B cell (primary cell): ENCODE measurements at regions not wholly inside any gene's neighbourhood (a gene's known extent, or its start where the extent isn't known, plus 50 kb on each side); places are given as distances from the start of the nearest gene placed in this dataset.

ENCODE experiments used
- ATAC-seq: fragments of 200-7000 bp; cut with Tn5 transposase; one replicate; pipeline ENCODE4 v1.10.0; 2021; ENCODE audit warnings: low read depth, mild to moderate bottlenecking, moderate number of reproducible peaks, moderate library complexity
- CTCF ChIA-PET: fragments of 350-600 bp; sonication (Branson Sonifier 250); formaldehyde crosslinking; loops from one replicate; lab custom pipeline; 2021; ENCODE audit warnings: antibody characterized with exemption, inconsistent platforms; lab: Charles Lee
- POLR2A ChIA-PET: fragments of 350-600 bp; sonication (Branson Sonifier 250); formaldehyde crosslinking; loops from one replicate; lab custom pipeline; 2021; ENCODE audit warnings: antibody characterized with exemption; lab: Charles Lee
- DNase-seq: peaks from one replicate; pipeline ENCODE4 v3.0.0; 2013
- H2AFZ ChIP-seq: 2 replicates; pipeline ENCODE4 v1.6.1; 2012; ENCODE audit warnings: mild to moderate bottlenecking, low read depth, low read length; ENCODE audit not compliant: insufficient read depth, poor library complexity, severe bottlenecking
- H3K27ac ChIP-seq, 2 donors: 1 replicate in 1 of 2; 2 replicates in 1 of 2; pipeline ENCODE4 v1.5.1; 2012 to 2013; ENCODE audit warnings: low read length in 2 of 2, mild to moderate bottlenecking in 2 of 2, moderate library complexity in 1 of 2
- H3K27me3 ChIP-seq, 4 experiments: fragments of 200-600 bp in 1 of 4; sonication (generic) in 1 of 4; replicated peaks in 1 of 4; 1 replicate in 2 of 4; 2 replicates in 2 of 4; pipeline versions ENCODE4 v1.6.1 to v1.7.0; 2013 to 2016; ENCODE audit warnings: low read length in 3 of 4, mild to moderate bottlenecking in 2 of 4, mixed read lengths in 1 of 4, moderate library complexity in 1 of 4; ENCODE audit not compliant: insufficient read depth in 4 of 4, control insufficient read depth in 3 of 4; ENCODE audit errors: control extremely low read depth in 1 of 4
- H3K36me3 ChIP-seq, 2 experiments: replicated peaks in 1 of 2; 1 replicate in 1 of 2; 2 replicates in 1 of 2; pipeline versions ENCODE4 v1.6.1 to v1.7.1; 2013; ENCODE audit warnings: low read length in 1 of 2; ENCODE audit not compliant: insufficient read depth in 2 of 2, control insufficient read depth in 1 of 2; ENCODE audit errors: control extremely low read depth in 1 of 2, extremely low read depth in 1 of 2
- H3K4me1 ChIP-seq, 2 donors: fragments of 200-600 bp in 1 of 2; sonication (generic) in 1 of 2; 1 replicate in 1 of 2; 2 replicates in 1 of 2; pipeline versions ENCODE4 v1.5.1 to v1.6.1; 2013 to 2017; ENCODE audit warnings: low read length in 2 of 2; ENCODE audit not compliant: control insufficient read depth in 2 of 2, insufficient read depth in 2 of 2
- H3K4me2 ChIP-seq: replicated peaks from 2 replicates; pipeline ENCODE3; 2012; ENCODE audit warnings: mild to moderate bottlenecking, low read depth, low read length; ENCODE audit not compliant: poor library complexity, severe bottlenecking
- H3K4me3 ChIP-seq, 5 experiments: fragments of 200-600 bp in 1 of 5; sonication (generic) in 1 of 5; 1 replicate in 3 of 5; 2 replicates in 2 of 5; pipeline versions ENCODE4 v1.5.1 to v1.7.0; 2011 to 2016; ENCODE audit warnings: low read length in 4 of 5, mild to moderate bottlenecking in 4 of 5, low read depth in 2 of 5, control low read depth in 1 of 5, moderate library complexity in 1 of 5; ENCODE audit not compliant: insufficient read depth in 1 of 5; ENCODE audit errors: control extremely low read depth in 1 of 5, extremely low read depth in 1 of 5
- H3K79me2 ChIP-seq: fragments of 200-600 bp; sonication (generic); one replicate; pipeline ENCODE4 v1.6.0; 2016; ENCODE audit warnings: low read length; ENCODE audit not compliant: control insufficient read depth, insufficient read depth
- H3K9ac ChIP-seq: fragments of 200-600 bp; sonication (generic); 2 replicates; pipeline ENCODE4 v1.6.1; 2017; ENCODE audit warnings: mild to moderate bottlenecking, low read length, moderate library complexity
- H3K9me3 ChIP-seq, 3 donors: one replicate each; pipeline versions ENCODE4 v1.6.1 to v1.7.1; 2013; ENCODE audit warnings: low read length in 2 of 3; ENCODE audit not compliant: control insufficient read depth in 2 of 3, insufficient read depth in 1 of 3; ENCODE audit errors: control extremely low read depth in 1 of 3
- H4K20me1 ChIP-seq: 2 replicates; pipeline ENCODE4 v1.6.0; 2012; ENCODE audit warnings: mild to moderate bottlenecking, low read length; ENCODE audit not compliant: insufficient read depth, control insufficient read depth, poor library complexity, severe bottlenecking
- H3K27ac Mint-ChIP-seq: one replicate; pipeline ENCODE4 v1.8.0; 2021; ENCODE audit warnings: mixed read lengths
- H3K27me3 Mint-ChIP-seq: one replicate; pipeline ENCODE4 v1.8.0; 2021; ENCODE audit warnings: mixed read lengths
- H3K4me1 Mint-ChIP-seq: one replicate; pipeline ENCODE4 v1.8.0; 2021; ENCODE audit warnings: mixed read lengths
- H3K4me3 Mint-ChIP-seq: one replicate; pipeline ENCODE4 v1.8.0; 2021; ENCODE audit warnings: mixed read lengths
- H3K9me3 Mint-ChIP-seq: one replicate; pipeline ENCODE4 v1.8.0; 2022; ENCODE audit warnings: mixed read lengths; ENCODE audit not compliant: insufficient read depth
- EZH2 ChIP-seq: IDR thresholded peaks from 2 replicates; pipeline ENCODE4 v1.6.1; 2012; ENCODE audit warnings: borderline replicate concordance, low read depth, mild to moderate bottlenecking, moderate library complexity, low read length; ENCODE audit not compliant: insufficient read depth, poor library complexity, severe bottlenecking
- WGBS: methylation state at CpG from one replicate; pipeline ENCODE4 v1.1.5; 2013; ENCODE audit warnings: missing lambda C conversion rate; ENCODE audit not compliant: insufficient coverage; 5-methylcytosine and 5-hydroxymethylcytosine counted together
- intact Hi-C: fragments of 100-400 bp; cut with micrococcal nuclease; formaldehyde crosslinking; loops from one replicate; pipeline ENCODE4 v1.10.0; 2022
- TF ChIP-seq, protein P1 (sequence below): fragments of 200-600 bp; IDR thresholded peaks from one replicate; pipeline ENCODE4 v1.8.0; 2022; ENCODE audit warnings: antibody characterized with exemption, mild to moderate bottlenecking

DNA sequence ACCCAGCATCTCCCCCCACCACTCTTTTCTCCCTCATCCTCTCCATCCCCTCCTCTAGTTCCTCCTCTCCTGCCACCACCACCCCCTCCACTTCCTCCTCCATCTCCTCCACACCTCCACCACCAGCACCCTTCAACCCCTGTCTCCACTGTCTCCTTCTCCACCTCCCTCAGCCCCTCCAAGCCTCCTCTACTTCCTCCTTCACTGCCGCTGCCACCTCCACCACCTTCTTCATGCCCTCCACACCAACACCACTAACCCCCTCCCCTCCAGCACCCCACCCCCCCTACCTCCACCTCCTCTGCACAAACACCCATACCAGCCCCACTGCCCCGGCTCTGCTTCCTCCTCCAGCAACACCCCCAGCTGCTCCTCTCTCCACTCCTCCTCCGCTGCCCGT is 88.0 kb downstream of the HES1 start:
- no peak overlapping the region for H2AFZ ChIP-seq
- intact Hi-C loops, result no loop called here
- no peak overlapping the region for H3K4me3 ChIP-seq
- ATAC-seq (no peak), DNase-seq (no peak)
- Mint-ChIP-seq H3K9me3 (no peaks in the 10 kb centered on the region), H3K27ac (no peak overlapping the region), H3K4me1 (peaks cover 13% of the 10 kb centered on the region), H3K27me3 (peaks cover 53% of the 10 kb centered on the region), H3K4me3 (no peak overlapping the region)
- no peaks in the 10 kb centered on the region for H3K36me3 ChIP-seq
- H3K9me3 ChIP-seq, result peaks cover 0 to 4% (median 0%) of the 10 kb centered on the region in 3 donors
- no peak overlapping the region for H3K27ac ChIP-seq
- no peaks in the 10 kb centered on the region for H3K79me2 ChIP-seq
- peaks cover 0 to 20% (median 8%) of the 10 kb centered on the region in 4 experiments for H3K27me3 ChIP-seq
- POLR2A ChIA-PET, result no interaction called here
- WGBS, result 17% methylated on average over 4 of the region's 4 CpGs
- H4K20me1 ChIP-seq, result no peaks in the 10 kb centered on the region
- peaks cover 6 to 9% of the 10 kb centered on the region in 2 donors for H3K4me1 ChIP-seq
- CTCF ChIA-PET, result interaction anchor here (1.6 kb wide), 1 partner anchor 92 kb away, joined by 6 read pairs; no protein-coding TSS in a partner anchor
- H3K9ac ChIP-seq, result no peak overlapping the region
- no peak overlapping the region for H3K4me2 ChIP-seq
- no peak for TF ChIP-seq EZH2
- TF ChIP-seq, protein P1, sequence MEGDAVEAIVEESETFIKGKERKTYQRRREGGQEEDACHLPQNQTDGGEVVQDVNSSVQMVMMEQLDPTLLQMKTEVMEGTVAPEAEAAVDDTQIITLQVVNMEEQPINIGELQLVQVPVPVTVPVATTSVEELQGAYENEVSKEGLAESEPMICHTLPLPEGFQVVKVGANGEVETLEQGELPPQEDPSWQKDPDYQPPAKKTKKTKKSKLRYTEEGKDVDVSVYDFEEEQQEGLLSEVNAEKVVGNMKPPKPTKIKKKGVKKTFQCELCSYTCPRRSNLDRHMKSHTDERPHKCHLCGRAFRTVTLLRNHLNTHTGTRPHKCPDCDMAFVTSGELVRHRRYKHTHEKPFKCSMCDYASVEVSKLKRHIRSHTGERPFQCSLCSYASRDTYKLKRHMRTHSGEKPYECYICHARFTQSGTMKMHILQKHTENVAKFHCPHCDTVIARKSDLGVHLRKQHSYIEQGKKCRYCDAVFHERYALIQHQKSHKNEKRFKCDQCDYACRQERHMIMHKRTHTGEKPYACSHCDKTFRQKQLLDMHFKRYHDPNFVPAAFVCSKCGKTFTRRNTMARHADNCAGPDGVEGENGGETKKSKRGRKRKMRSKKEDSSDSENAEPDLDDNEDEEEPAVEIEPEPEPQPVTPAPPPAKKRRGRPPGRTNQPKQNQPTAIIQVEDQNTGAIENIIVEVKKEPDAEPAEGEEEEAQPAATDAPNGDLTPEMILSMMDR, result no peak

DNA sequence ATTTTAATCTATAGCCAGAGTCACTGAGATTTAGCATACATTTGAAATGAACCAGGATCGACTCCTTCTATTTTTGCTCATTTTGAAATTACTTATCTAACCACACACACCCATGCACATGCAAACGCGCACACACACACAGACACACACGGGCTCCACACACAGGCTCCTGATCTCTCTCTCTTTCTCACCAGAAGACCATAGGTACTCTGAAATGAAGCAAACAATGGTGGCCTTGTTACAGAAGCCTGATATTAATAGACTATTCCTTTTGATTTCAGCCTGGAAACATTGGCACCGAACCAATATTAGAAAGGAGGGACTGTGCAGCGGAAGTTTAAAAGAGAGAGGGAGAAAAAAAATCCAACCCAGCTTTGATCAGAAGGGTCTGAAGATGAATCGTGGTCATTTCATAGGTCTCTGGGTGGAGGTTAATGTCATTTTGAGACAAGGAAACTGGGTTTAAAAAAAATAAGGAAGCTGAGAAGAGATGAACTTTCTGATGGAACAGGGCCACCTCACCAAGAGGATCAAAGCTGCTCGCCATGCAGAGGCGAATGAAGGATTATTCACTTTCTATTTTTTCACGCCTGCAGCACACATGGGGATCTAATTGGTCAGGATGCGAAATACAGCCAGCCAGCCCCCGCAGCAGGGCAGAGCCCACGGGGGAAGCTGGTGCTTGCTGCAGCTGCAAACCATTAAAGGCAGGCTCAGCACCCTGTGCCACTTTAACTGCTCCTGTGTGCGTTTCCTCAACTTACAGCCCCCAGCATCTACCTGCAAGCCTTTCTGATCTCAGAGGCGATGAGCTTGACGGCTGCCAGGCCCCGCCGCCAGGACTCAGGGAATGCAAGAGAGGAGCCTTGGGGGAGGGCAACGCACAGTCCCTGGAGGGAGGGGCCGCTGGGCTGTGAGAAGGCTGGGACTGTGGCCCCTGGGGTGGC is 88.8 kb downstream of the HES1 start:
- no peak overlapping the region for H3K27ac ChIP-seq
- no peak for ATAC-seq
- 67% methylated on average over 20 of the region's 20 CpGs for WGBS
- H4K20me1 ChIP-seq, result no peaks in the 10 kb centered on the region
- H3K4me3 ChIP-seq, result no peak overlapping the region
- peaks cover 3 to 6% of the 10 kb centered on the region in 2 donors for H3K4me1 ChIP-seq
- CTCF ChIA-PET, result interaction anchor here (1.6 kb wide), 1 partner anchor 91 kb away, joined by 6 read pairs; no protein-coding TSS in a partner anchor
- H3K36me3 ChIP-seq, result no peaks in the 10 kb centered on the region
- peaks cover 49% of the 10 kb centered on the region for H3K27me3 Mint-ChIP-seq
- peaks cover 7% of the 10 kb centered on the region for H3K4me1 Mint-ChIP-seq
- no peak overlapping the region for H3K4me3 Mint-ChIP-seq
- no peak overlapping the region for H3K4me2 ChIP-seq
- POLR2A ChIA-PET, result no interaction called here
- H3K27me3 ChIP-seq, result peaks cover 0 to 20% (median 8%) of the 10 kb centered on the region in 4 experiments
- TF ChIP-seq, protein P1, result no peak
- no peak for TF ChIP-seq EZH2
- H3K9me3 Mint-ChIP-seq, result no peaks in the 10 kb centered on the region
- H2AFZ ChIP-seq, result no peak overlapping the region
- intact Hi-C loops, result no loop called here
- H3K27ac Mint-ChIP-seq, result no peak overlapping the region
- no peak for DNase-seq
- no peak overlapping the region for H3K9ac ChIP-seq
- H3K9me3 ChIP-seq, result peaks cover 0 to 4% (median 0%) of the 10 kb centered on the region in 3 donors
- no peaks in the 10 kb centered on the region for H3K79me2 ChIP-seq
